Endodermal cell (in vitro differentiated cells): ENCODE measurements at regions not wholly inside any gene's neighbourhood (a gene's known extent, or its start where the extent isn't known, plus 50 kb on each side); places are given as distances from the start of the nearest gene placed in this dataset.

ENCODE experiments used
- DNase-seq: peaks from one replicate; pipeline ENCODE4 v3.0.0-alpha.2; 2017
- H3K27ac ChIP-seq: 2 replicates; pipeline ENCODE4 v1.5.1; 2013; ENCODE audit warnings: mild to moderate bottlenecking, low read depth, low read length, moderate library complexity
- H3K27me3 ChIP-seq: 2 replicates; pipeline ENCODE4 v1.6.1; 2013; ENCODE audit warnings: mild to moderate bottlenecking, low read length, moderate library complexity; ENCODE audit not compliant: insufficient read depth, control insufficient read depth, poor library complexity, severe bottlenecking
- H3K36me3 ChIP-seq: 2 replicates; pipeline ENCODE4 v1.7.0; 2013; ENCODE audit warnings: mild to moderate bottlenecking, low read length, moderate library complexity; ENCODE audit not compliant: control insufficient read depth, insufficient read depth
- H3K4me1 ChIP-seq: one replicate; pipeline ENCODE4 v1.7.0; 2013; ENCODE audit warnings: low read length; ENCODE audit not compliant: control insufficient read depth, insufficient read depth
- H3K4me3 ChIP-seq: 2 replicates; pipeline ENCODE4 v1.5.1; 2013; ENCODE audit warnings: mild to moderate bottlenecking, low read length, moderate library complexity
- H3K9ac ChIP-seq: 2 replicates; pipeline ENCODE4 v1.6.1; 2013; ENCODE audit warnings: mild to moderate bottlenecking, low read length, moderate library complexity; ENCODE audit not compliant: poor library complexity, severe bottlenecking; ENCODE audit errors: extremely low read depth
- H3K9me3 ChIP-seq: 2 replicates; pipeline ENCODE4 v1.6.1; 2013; ENCODE audit warnings: mild to moderate bottlenecking, low read length, moderate library complexity; ENCODE audit not compliant: control insufficient read depth
- H3K27ac Mint-ChIP-seq: 2 replicates; pipeline ENCODE4 v1.8.0; 2020; ENCODE audit warnings: mixed read lengths
- H3K27me3 Mint-ChIP-seq: 2 replicates; pipeline ENCODE4 v1.8.0; 2021; ENCODE audit warnings: mild to moderate bottlenecking, mixed read lengths; ENCODE audit not compliant: insufficient read depth
- H3K36me3 Mint-ChIP-seq: 2 replicates; pipeline ENCODE4 v1.8.0; 2020; ENCODE audit warnings: low read depth, mixed read lengths
- H3K4me1 Mint-ChIP-seq: 2 replicates; pipeline ENCODE4 v1.8.0; 2020; ENCODE audit warnings: mixed read lengths
- H3K4me3 Mint-ChIP-seq: 2 replicates; pipeline ENCODE4 v1.8.0; 2020; ENCODE audit warnings: mild to moderate bottlenecking, moderate library complexity, mixed read lengths
- H3K9me3 Mint-ChIP-seq: 2 replicates; pipeline ENCODE4 v1.8.0; 2020; ENCODE audit warnings: mild to moderate bottlenecking, mixed read lengths
- CTCF ChIP-seq: fragments of 200-600 bp; sonication (generic); conservative IDR thresholded peaks from 2 replicates; pipeline ENCODE4 v1.5.0; 2021; ENCODE audit warnings: antibody characterized with exemption, mild to moderate bottlenecking
- WGBS, 2 experiments: methylation state at CpG; one replicate each; pipeline versions ENCODE4 v1.1.5 to v1.1.7; 2013; ENCODE audit warnings: missing lambda C conversion rate in 2 of 2, mixed read lengths in 1 of 2; ENCODE audit not compliant: insufficient coverage in 1 of 2, insufficient read length in 1 of 2; 5-methylcytosine and 5-hydroxymethylcytosine counted together

- Histone ChIP-seq H3K27me3 (no peaks in the 10 kb centered on the region), H3K4me3 (no peak overlapping the region), H3K27ac (no peak overlapping the region), H3K9ac (no peak overlapping the region), H3K9me3 (no peaks in the 10 kb centered on the region), H3K4me1 (no peaks in the 10 kb centered on the region), H3K36me3 (no peaks in the 10 kb centered on the region)
- Mint-ChIP-seq H3K4me3 (no peak overlapping the region), H3K36me3 (no peaks in the 10 kb centered on the region), H3K27me3 (no peaks in the 10 kb centered on the region), H3K27ac (no peak overlapping the region), H3K9me3 (no peaks in the 10 kb centered on the region), H3K4me1 (no peaks in the 10 kb centered on the region)
- TF ChIP-seq CTCF: no peak
- WGBS, 2 experiments: 94 to 100% methylated on average over 2 to 4 of the region's 4 CpGs
- no peak for DNase-seq
These were observed 219.2 kb upstream of the KLF14 start for GRCh38 chr7:130953196-130953595.

GRCh38 chr7:130954918-130955564 is 221.0 kb upstream of the KLF14 start:
- Mint-ChIP-seq H3K27me3 (no peaks in the 10 kb centered on the region), H3K27ac (no peak overlapping the region), H3K36me3 (peaks cover 3% of the 10 kb centered on the region), H3K4me3 (no peak overlapping the region), H3K9me3 (no peaks in the 10 kb centered on the region), H3K4me1 (no peaks in the 10 kb centered on the region)
- Histone ChIP-seq H3K9ac (no peak overlapping the region), H3K9me3 (no peaks in the 10 kb centered on the region), H3K27ac (no peak overlapping the region), H3K4me1 (no peaks in the 10 kb centered on the region), H3K27me3 (no peaks in the 10 kb centered on the region), H3K4me3 (no peak overlapping the region), H3K36me3 (no peaks in the 10 kb centered on the region)
- TF ChIP-seq CTCF: no peak
- 86 to 93% methylated on average over 5 to 6 of the region's 6 CpGs for WGBS, 2 experiments
- no peak for DNase-seq

GRCh38 chr7:130955565-130955919 is 221.5 kb upstream of the KLF14 start:
- DNase-seq: no peak
- H3K4me3 Mint-ChIP-seq: no peak overlapping the region
- no peak overlapping the region for H3K27ac Mint-ChIP-seq
- Histone ChIP-seq H3K27me3 (no peaks in the 10 kb centered on the region), H3K36me3 (no peaks in the 10 kb centered on the region), H3K9me3 (no peaks in the 10 kb centered on the region), H3K4me1 (no peaks in the 10 kb centered on the region), H3K27ac (no peak overlapping the region), H3K9ac (no peak overlapping the region), H3K4me3 (no peak overlapping the region)
- no peaks in the 10 kb centered on the region for H3K27me3 Mint-ChIP-seq
- no peaks in the 10 kb centered on the region for H3K9me3 Mint-ChIP-seq
- H3K36me3 Mint-ChIP-seq: peaks cover 3% of the 10 kb centered on the region
- no peak for TF ChIP-seq CTCF
- no peaks in the 10 kb centered on the region for H3K4me1 Mint-ChIP-seq
